Keratinocyte (primary cell): ENCODE measurements at regions not wholly inside any gene's neighbourhood (a gene's known extent, or its start where the extent isn't known, plus 50 kb on each side); places are given as distances from the start of the nearest gene placed in this dataset.

Experiments
- DNase-seq: peaks from one replicate; pipeline ENCODE4 v3.0.0-alpha.2; 2011; ENCODE audit warnings: low read depth, missing footprints, low spot score
- FAIRE-seq: peaks from 2 replicates; lab custom pipeline; 2011; peaks lifted over from hg19 to GRCh38; lab: Jason Lieb, UNC
- H2AFZ ChIP-seq: 2 replicates; pipeline ENCODE4 v1.6.0; 2012; ENCODE audit warnings: low read length, control low read depth, inconsistent platforms; ENCODE audit not compliant: control insufficient read depth
- H3K27ac ChIP-seq: 2 replicates; pipeline ENCODE4 v1.5.1; 2011; ENCODE audit warnings: low read length; ENCODE audit not compliant: control insufficient read depth, insufficient read depth
- H3K27me3 ChIP-seq: 3 replicates; pipeline ENCODE4 v1.6.0; 2011; ENCODE audit warnings: low read length; ENCODE audit not compliant: control insufficient read depth, insufficient read depth; ENCODE audit errors: extremely low read depth
- H3K36me3 ChIP-seq, 2 experiments: 2 replicates in 1 of 2; 3 replicates in 1 of 2; pipeline ENCODE4 v1.5.1; 2011; ENCODE audit warnings: low read length in 2 of 2, mild to moderate bottlenecking in 1 of 2; ENCODE audit not compliant: control insufficient read depth in 2 of 2, insufficient read depth in 2 of 2; ENCODE audit errors: extremely low read depth in 1 of 2
- H3K4me1 ChIP-seq: 3 replicates; pipeline ENCODE4 v1.5.1; 2011; ENCODE audit warnings: low read length; ENCODE audit not compliant: control insufficient read depth, insufficient read depth; ENCODE audit errors: extremely low read depth
- H3K4me2 ChIP-seq: 3 replicates; pipeline ENCODE4 v1.6.0; 2011; ENCODE audit warnings: low read depth, low read length; ENCODE audit not compliant: control insufficient read depth, insufficient read depth; ENCODE audit errors: extremely low read depth
- H3K4me3 ChIP-seq, 3 experiments: fragments of 200-600 bp in 1 of 3; sonication (generic) in 1 of 3; 2 replicates in 2 of 3; 3 replicates in 1 of 3; pipeline ENCODE4 v1.5.1; 2011 to 2016; ENCODE audit warnings: low read length in 3 of 3, mild to moderate bottlenecking in 3 of 3, control low read depth in 2 of 3, inconsistent platforms in 1 of 3, low read depth in 1 of 3, mixed read lengths in 1 of 3, mixed run types in 1 of 3, moderate library complexity in 1 of 3; ENCODE audit not compliant: control insufficient read depth in 2 of 3, insufficient read depth in 2 of 3; ENCODE audit errors: extremely low read depth in 1 of 3
- H3K79me2 ChIP-seq: 2 replicates; pipeline ENCODE4 v1.6.0; 2012; ENCODE audit warnings: low read length; ENCODE audit not compliant: control insufficient read depth, insufficient read depth
- H3K9ac ChIP-seq: 3 replicates; pipeline ENCODE4 v1.6.0; 2011; ENCODE audit warnings: low read length; ENCODE audit not compliant: control insufficient read depth, insufficient read depth; ENCODE audit errors: extremely low read depth
- H3K9me1 ChIP-seq: 3 replicates; pipeline ENCODE4 v1.6.0; 2011; ENCODE audit warnings: low read length; ENCODE audit not compliant: control insufficient read depth, insufficient read depth; ENCODE audit errors: extremely low read depth
- H3K9me3 ChIP-seq: 2 replicates; pipeline ENCODE4 v1.5.1; 2012; ENCODE audit warnings: low read depth, low read length; ENCODE audit not compliant: control insufficient read depth
- H4K20me1 ChIP-seq: 3 replicates; pipeline ENCODE4 v1.6.0; 2011; ENCODE audit warnings: low read length; ENCODE audit not compliant: control insufficient read depth, insufficient read depth; ENCODE audit errors: extremely low read depth
- CTCF ChIP-seq, 3 experiments: IDR thresholded peaks in 1 of 3; conservative IDR thresholded peaks in 1 of 3; optimal IDR thresholded peaks in 1 of 3; 2 replicates in 2 of 3; 3 replicates in 1 of 3; pipeline versions ENCODE3 to v1.5.1; 2011; ENCODE audit warnings: low read length in 3 of 3, mild to moderate bottlenecking in 3 of 3, moderate library complexity in 2 of 3, control low read depth in 1 of 3, inconsistent platforms in 1 of 3; ENCODE audit not compliant: insufficient read depth in 2 of 3; ENCODE audit errors: extremely low read depth in 1 of 3
- EZH2 ChIP-seq: IDR thresholded peaks from one replicate; pipeline ENCODE4 v1.6.1; 2012; ENCODE audit warnings: inconsistent platforms, mild to moderate bottlenecking, low read length, moderate library complexity
- dilution Hi-C: fragments of 300-500 bp; cut with MboI; formaldehyde crosslinking; loops from one replicate; pipeline ENCODE4 v1.7.0; 2020; ENCODE audit warnings: low sequenced_read_pairs; ENCODE audit not compliant: extremely low pct_ligation_motif_present

GRCh38 chr17:34091975-34092374 is 163.1 kb upstream of the CCL2 start:
- no peak for DNase-seq
- no peak overlapping the region for H3K9ac ChIP-seq
- no peak for FAIRE-seq
- H2AFZ ChIP-seq, result no peak overlapping the region
- no peaks in the 10 kb centered on the region for H3K36me3 ChIP-seq
- no peaks in the 10 kb centered on the region for H3K9me1 ChIP-seq
- no peaks in the 10 kb centered on the region for H4K20me1 ChIP-seq
- H3K4me1 ChIP-seq, result no peaks in the 10 kb centered on the region
- dilution Hi-C loops, result no loop called here
- TF ChIP-seq CTCF (optimal IDR thresholded peaks at IDR 0.05 in 1 of 3, IDR thresholded peaks at IDR 0.05 in 1 of 3, conservative IDR thresholded peaks at IDR 0.05 in 1 of 3; ENCODE audit: extremely low read depth in 1 of 3, insufficient read depth in 2 of 3, low read length in 3 of 3) (no peak), EZH2 (no peak)
- no peaks in the 10 kb centered on the region for H3K27me3 ChIP-seq
- H3K4me3 ChIP-seq, result no peak overlapping the region
- no peak overlapping the region for H3K4me2 ChIP-seq
- H3K27ac ChIP-seq, result no peak overlapping the region
- no peaks in the 10 kb centered on the region for H3K9me3 ChIP-seq
- no peaks in the 10 kb centered on the region for H3K79me2 ChIP-seq

GRCh38 chr17:34095106-34095505 is 160.0 kb upstream of the CCL2 start:
- no peak overlapping the region for H3K4me2 ChIP-seq
- H3K4me1 ChIP-seq, result no peaks in the 10 kb centered on the region
- H3K36me3 ChIP-seq, result no peaks in the 10 kb centered on the region
- H3K79me2 ChIP-seq, result no peaks in the 10 kb centered on the region
- no peak for TF ChIP-seq CTCF (optimal IDR thresholded peaks at IDR 0.05 in 1 of 3, IDR thresholded peaks at IDR 0.05 in 1 of 3, conservative IDR thresholded peaks at IDR 0.05 in 1 of 3; ENCODE audit: extremely low read depth in 1 of 3, insufficient read depth in 2 of 3, low read length in 3 of 3)
- no peak for TF ChIP-seq EZH2
- no peak overlapping the region for H3K4me3 ChIP-seq
- no peak overlapping the region for H3K27ac ChIP-seq
- no peak for DNase-seq
- H3K9me1 ChIP-seq, result no peaks in the 10 kb centered on the region
- FAIRE-seq, result no peak
- no peaks in the 10 kb centered on the region for H3K27me3 ChIP-seq
- H4K20me1 ChIP-seq, result no peaks in the 10 kb centered on the region
- H3K9ac ChIP-seq, result no peak overlapping the region
- dilution Hi-C loops, result no loop called here
- no peaks in the 10 kb centered on the region for H3K9me3 ChIP-seq
- H2AFZ ChIP-seq, result no peak overlapping the region
